ENCODE measurements at regions not wholly inside any gene's neighbourhood (a gene's known extent, or its start where the extent isn't known, plus 50 kb on each side); places are given as distances from the start of the nearest gene placed in this dataset.
A peak's percentile ranks its signal among the peaks of the same experiment; 100 is the strongest.

- no peaks in the 10 kb centered on the region for H3K27me3 ChIP-seq (ENCODE audit: insufficient read depth, low read length)
- H3K9me3 ChIP-seq (ENCODE audit: low read depth, low read length): no peaks in the 10 kb centered on the region
- H3K79me2 ChIP-seq (ENCODE audit: insufficient read depth, low read length): no peaks in the 10 kb centered on the region
- H3K4me2 ChIP-seq (ENCODE audit: insufficient read depth, low read length): no peak overlapping the region
- H3K4me1 ChIP-seq (ENCODE audit: insufficient read depth, low read length): no peaks in the 10 kb centered on the region
- no peak overlapping the region for H3K27ac ChIP-seq (ENCODE audit: low read depth, low read length)
- H4K20me1 ChIP-seq (ENCODE audit: insufficient read depth, low read length): no peaks in the 10 kb centered on the region
- no peak overlapping the region for H2AFZ ChIP-seq (ENCODE audit: low read length)
- TF ChIP-seq CTCF (IDR thresholded peaks at IDR 0.05; ENCODE audit: extremely low read depth, low read depth, low read length): no peak
- peak; percentile 52 for DNase-seq (ENCODE audit: insufficient read length, low spot score, missing footprints)
- H3K4me3 ChIP-seq (ENCODE audit: insufficient read depth, low read length): no peak overlapping the region
- H3K36me3 ChIP-seq (ENCODE audit: insufficient read depth, low read length): no peaks in the 10 kb centered on the region
Observed at GRCh38 chr12:34396861-34397590, 374.7 kb downstream of the ALG10 start.

- DNase-seq (ENCODE audit: insufficient read length, low spot score, missing footprints): no peak
Observed at GRCh38 chr12:34397591-34398365, 375.5 kb downstream of the ALG10 start.

DNA sequence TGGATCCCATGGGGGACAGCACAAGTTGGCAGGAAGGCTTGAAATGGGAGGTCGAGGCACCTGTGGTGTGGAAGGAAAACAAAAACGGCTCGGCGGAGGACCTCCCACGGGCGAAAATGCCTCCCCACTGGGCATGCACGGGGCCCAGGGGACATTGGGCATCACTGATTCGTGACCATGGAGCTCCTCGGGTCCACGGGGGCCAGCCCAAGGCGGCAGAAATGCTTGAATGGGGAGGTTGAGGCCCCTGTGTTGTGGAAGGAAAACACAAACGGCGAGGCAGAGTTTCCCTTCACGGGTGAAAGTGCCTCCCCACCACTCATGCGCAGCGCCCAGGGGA lies 376.0 kb downstream of the ALG10 start:
- H3K79me2 ChIP-seq (ENCODE audit: insufficient read depth, low read length): no peaks in the 10 kb centered on the region
- no peaks in the 10 kb centered on the region for H3K27me3 ChIP-seq (ENCODE audit: insufficient read depth, low read length)
- H3K27ac ChIP-seq (ENCODE audit: low read depth, low read length): no peak overlapping the region
- no peaks in the 10 kb centered on the region for H4K20me1 ChIP-seq (ENCODE audit: insufficient read depth, low read length)
- no peaks in the 10 kb centered on the region for H3K4me1 ChIP-seq (ENCODE audit: insufficient read depth, low read length)
- H3K4me2 ChIP-seq (ENCODE audit: insufficient read depth, low read length): no peak overlapping the region
- H3K36me3 ChIP-seq (ENCODE audit: insufficient read depth, low read length): no peaks in the 10 kb centered on the region
- no peaks in the 10 kb centered on the region for H3K9me3 ChIP-seq (ENCODE audit: low read depth, low read length)
- no peak overlapping the region for H2AFZ ChIP-seq (ENCODE audit: low read length)
- no peak for DNase-seq (ENCODE audit: insufficient read length, low spot score, missing footprints)
- H3K4me3 ChIP-seq (ENCODE audit: insufficient read depth, low read length): no peak overlapping the region
- no peak for TF ChIP-seq CTCF (IDR thresholded peaks at IDR 0.05; ENCODE audit: extremely low read depth, low read depth, low read length)

More at GRCh38 chr12:34397591-34398365, 375.5 kb downstream of the ALG10 start:
- Histone ChIP-seq H3K27ac (ENCODE audit: low read depth, low read length) (no peak overlapping the region), H3K4me2 (ENCODE audit: insufficient read depth, low read length) (no peak overlapping the region), H3K36me3 (ENCODE audit: insufficient read depth, low read length) (no peaks in the 10 kb centered on the region), H3K79me2 (ENCODE audit: insufficient read depth, low read length) (no peaks in the 10 kb centered on the region), H3K9me3 (ENCODE audit: low read depth, low read length) (no peaks in the 10 kb centered on the region), H4K20me1 (ENCODE audit: insufficient read depth, low read length) (no peaks in the 10 kb centered on the region), H3K27me3 (ENCODE audit: insufficient read depth, low read length) (no peaks in the 10 kb centered on the region), H3K4me1 (ENCODE audit: insufficient read depth, low read length) (no peaks in the 10 kb centered on the region), H2AFZ (ENCODE audit: low read length) (no peak overlapping the region), H3K4me3 (ENCODE audit: insufficient read depth, low read length) (no peak overlapping the region)
- TF ChIP-seq CTCF (IDR thresholded peaks at IDR 0.05; ENCODE audit: extremely low read depth, low read depth, low read length): no peak
